Osteoblast (primary cell): ENCODE measurements at regions not wholly inside any gene's neighbourhood (a gene's known extent, or its start where the extent isn't known, plus 50 kb on each side); places are given as distances from the start of the nearest gene placed in this dataset.
"Not testable (repeated sequence)": the region's sequence is repeated elsewhere in the genome, so short reads cannot be mapped to it uniquely, and the experiment has no call there.

Experiments
- DNase-seq: peaks from one replicate; pipeline ENCODE4 v3.0.0; 2011; ENCODE audit warnings: low spot score, mixed read lengths; ENCODE audit not compliant: insufficient read length; ENCODE audit errors: missing footprints
- H2AFZ ChIP-seq: 2 replicates; pipeline ENCODE4 v1.6.0; 2011; ENCODE audit warnings: mild to moderate bottlenecking, low read length
- H3K27ac ChIP-seq: 2 replicates; pipeline ENCODE4 v1.5.1; 2011; ENCODE audit warnings: mild to moderate bottlenecking, low read depth, low read length, moderate library complexity
- H3K27me3 ChIP-seq: 2 replicates; pipeline ENCODE4 v1.6.0; 2012; ENCODE audit warnings: mild to moderate bottlenecking, control low read depth, inconsistent platforms, low read length, moderate library complexity; ENCODE audit not compliant: insufficient read depth
- H3K36me3 ChIP-seq: 2 replicates; pipeline ENCODE4 v1.5.1; 2011; ENCODE audit warnings: mild to moderate bottlenecking, low read length, control low read depth, moderate library complexity; ENCODE audit not compliant: insufficient read depth
- H3K4me1 ChIP-seq: 2 replicates; pipeline ENCODE4 v1.5.1; 2011; ENCODE audit warnings: mild to moderate bottlenecking, low read length, control low read depth, moderate library complexity; ENCODE audit not compliant: insufficient read depth
- H3K4me2 ChIP-seq: 2 replicates; pipeline ENCODE4 v1.6.0; 2011; ENCODE audit warnings: mild to moderate bottlenecking, low read length; ENCODE audit not compliant: insufficient read depth
- H3K4me3 ChIP-seq: fragments of 200-600 bp; sonication (generic); 3 replicates; pipeline ENCODE4 v1.5.1; 2012; ENCODE audit warnings: mild to moderate bottlenecking, low read length, inconsistent platforms; ENCODE audit not compliant: insufficient read depth
- H3K79me2 ChIP-seq: 2 replicates; pipeline ENCODE4 v1.6.0; 2012; ENCODE audit warnings: mild to moderate bottlenecking, low read length, control low read depth, inconsistent platforms; ENCODE audit not compliant: insufficient read depth
- H3K9me3 ChIP-seq: 2 replicates; pipeline ENCODE4 v1.5.1; 2011; ENCODE audit warnings: low read depth, low read length, control low read depth
- H4K20me1 ChIP-seq: 2 replicates; pipeline ENCODE4 v1.6.0; 2012; ENCODE audit warnings: mild to moderate bottlenecking, low read length, control low read depth; ENCODE audit not compliant: insufficient read depth
- CTCF ChIP-seq: IDR thresholded peaks from 2 replicates; pipeline ENCODE4 v1.5.1; 2011; ENCODE audit warnings: mild to moderate bottlenecking, low read depth, low read length, moderate library complexity; ENCODE audit errors: extremely low read depth

- Histone ChIP-seq H3K79me2 (no peaks in the 10 kb centered on the region), H2AFZ (no peak overlapping the region), H4K20me1 (no peaks in the 10 kb centered on the region), H3K4me1 (no peaks in the 10 kb centered on the region), H3K27me3 (no peaks in the 10 kb centered on the region), H3K36me3 (no peaks in the 10 kb centered on the region), H3K27ac (no peak overlapping the region), H3K4me2 (no peak overlapping the region), H3K9me3 (no peaks in the 10 kb centered on the region), H3K4me3 (no peak overlapping the region)
- TF ChIP-seq CTCF: no peak
- no peak for DNase-seq
Observed at GRCh38 chr12:40168868-40169267, 55.9 kb upstream of the LRRK2 start.

GRCh38 chr12:40168419-40168818, 56.4 kb upstream of the LRRK2 start:
- not testable (repeated sequence) for H3K9me3 ChIP-seq, H3K4me3 ChIP-seq, H3K4me1 ChIP-seq, H3K27ac ChIP-seq, H2AFZ ChIP-seq, H4K20me1 ChIP-seq, DNase-seq, H3K27me3 ChIP-seq, H3K4me2 ChIP-seq, H3K79me2 ChIP-seq, H3K36me3 ChIP-seq

GRCh38 chr12:40168001-40168400, 56.8 kb upstream of the LRRK2 start:
- TF ChIP-seq CTCF: no peak
- no peak for DNase-seq
- Histone ChIP-seq H3K4me1 (no peaks in the 10 kb centered on the region), H2AFZ (no peak overlapping the region), H3K36me3 (no peaks in the 10 kb centered on the region), H4K20me1 (no peaks in the 10 kb centered on the region), H3K4me3 (no peak overlapping the region), H3K79me2 (no peaks in the 10 kb centered on the region), H3K27ac (no peak overlapping the region), H3K9me3 (no peaks in the 10 kb centered on the region), H3K4me2 (no peak overlapping the region), H3K27me3 (no peaks in the 10 kb centered on the region)

GRCh38 chr12:40165179-40165578, 59.3 kb upstream of the SLC2A13 start:
- no peaks in the 10 kb centered on the region for H3K4me1 ChIP-seq
- no peak overlapping the region for H3K4me2 ChIP-seq
- no peak overlapping the region for H3K4me3 ChIP-seq
- H2AFZ ChIP-seq: no peak overlapping the region
- H3K79me2 ChIP-seq: no peaks in the 10 kb centered on the region
- H3K27me3 ChIP-seq: no peaks in the 10 kb centered on the region
- TF ChIP-seq CTCF: no peak
- DNase-seq: no peak
- H3K36me3 ChIP-seq: no peaks in the 10 kb centered on the region
- no peaks in the 10 kb centered on the region for H3K9me3 ChIP-seq
- no peak overlapping the region for H3K27ac ChIP-seq
- no peaks in the 10 kb centered on the region for H4K20me1 ChIP-seq

GRCh38 chr12:40164034-40164433, 58.2 kb upstream of the SLC2A13 start:
- Histone ChIP-seq H3K79me2 (no peaks in the 10 kb centered on the region), H3K4me2 (no peak overlapping the region), H3K4me1 (no peaks in the 10 kb centered on the region), H3K9me3 (no peaks in the 10 kb centered on the region), H2AFZ (no peak overlapping the region), H3K27me3 (no peaks in the 10 kb centered on the region), H3K36me3 (no peaks in the 10 kb centered on the region), H3K27ac (no peak overlapping the region), H3K4me3 (no peak overlapping the region), H4K20me1 (no peaks in the 10 kb centered on the region)
- TF ChIP-seq CTCF: no peak
- DNase-seq: no peak
